ENCODE measurements at regions not wholly inside any gene's neighbourhood (a gene's known extent, or its start where the extent isn't known, plus 50 kb on each side); places are given as distances from the start of the nearest gene placed in this dataset.

DNA sequence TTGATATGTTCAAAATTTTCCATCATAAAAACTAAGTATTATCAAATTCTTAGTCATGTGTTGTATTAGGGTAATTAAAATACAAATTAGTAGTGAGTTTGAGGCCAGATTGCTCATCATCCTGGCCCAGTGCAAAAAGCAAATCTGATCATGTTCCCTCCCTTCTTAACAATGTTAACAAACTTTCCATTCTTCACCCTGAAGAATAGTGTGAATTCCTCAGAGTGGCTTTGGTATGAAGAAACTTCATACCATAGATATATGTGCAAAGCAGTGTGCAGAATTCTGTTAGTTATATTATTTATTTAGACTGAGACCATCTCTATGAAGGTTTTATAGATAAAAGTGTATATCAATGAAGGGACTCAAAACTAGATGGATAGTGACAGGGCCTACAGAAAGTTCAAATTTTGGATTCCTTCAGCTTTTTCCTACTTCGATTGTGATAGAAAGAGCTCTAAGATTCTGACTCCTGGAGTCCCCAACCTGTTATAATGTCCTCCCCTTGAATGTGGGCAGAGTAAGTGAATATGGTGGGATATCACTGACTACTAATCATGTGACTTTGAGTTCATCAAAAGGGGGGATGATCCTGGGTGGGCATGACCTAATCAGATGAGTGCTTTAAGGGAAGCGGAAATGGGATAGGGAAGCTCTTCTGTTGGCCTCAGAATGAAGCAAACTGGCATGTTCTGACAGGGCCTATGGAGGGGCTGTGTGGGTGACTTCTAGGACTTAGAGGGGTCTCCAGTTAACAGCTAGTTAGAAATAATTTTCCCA, 271.4 kb downstream of the BTG1 start:
- Mint-ChIP-seq H3K36me3 (no peaks in the 10 kb centered on the region), H3K4me3 (no peak overlapping the region), H3K4me1 (peaks cover 25% of the 10 kb centered on the region), H3K9me3 (no peaks in the 10 kb centered on the region), H3K27me3 (no peaks in the 10 kb centered on the region), H3K27ac (no peak overlapping the region)
- ATAC-seq (ENCODE audit: low read depth) (no peak), DNase-seq (ENCODE audit: low spot score in 2 of 2) (no peak)

- DNase-seq (ENCODE audit: low spot score in 2 of 2) (no peak), ATAC-seq (ENCODE audit: low read depth) (no peak)
- Mint-ChIP-seq H3K4me3 (no peak overlapping the region), H3K27ac (no peak overlapping the region), H3K36me3 (no peaks in the 10 kb centered on the region), H3K27me3 (no peaks in the 10 kb centered on the region), H3K4me1 (peaks cover 12% of the 10 kb centered on the region), H3K9me3 (no peaks in the 10 kb centered on the region)
These were observed 273.9 kb downstream of the BTG1 start for GRCh38 chr12:91871751-91872150.

- no peak overlapping the region for H3K4me3 Mint-ChIP-seq
- no peak for ATAC-seq (ENCODE audit: low read depth)
- peaks cover 7% of the 10 kb centered on the region for H3K4me1 Mint-ChIP-seq
These were observed 274.6 kb downstream of the BTG1 start for GRCh38 chr12:91870872-91871707.

DNA sequence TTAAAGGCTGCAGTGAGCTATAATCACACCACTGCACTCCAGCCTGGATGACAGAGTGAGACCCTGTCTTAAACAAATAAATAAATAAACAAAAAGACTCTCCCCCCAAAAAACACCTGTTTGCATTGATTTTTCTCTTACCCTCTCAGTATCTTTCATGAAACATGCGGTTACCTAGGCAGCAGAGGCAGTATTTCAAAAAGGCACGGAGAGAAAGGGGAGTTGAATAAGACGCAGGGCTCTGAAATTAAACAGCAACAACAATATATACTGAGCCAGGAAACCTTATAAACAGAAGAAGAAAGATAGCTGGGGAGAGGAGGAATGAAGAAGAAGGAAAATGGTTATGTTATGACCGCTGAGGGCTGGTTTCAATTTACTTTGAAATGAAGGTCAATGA, 277.6 kb downstream of the BTG1 start:
- Mint-ChIP-seq H3K27ac (no peak overlapping the region), H3K9me3 (no peaks in the 10 kb centered on the region), H3K36me3 (no peaks in the 10 kb centered on the region), H3K4me3 (no peak overlapping the region), H3K27me3 (peaks cover 1% of the 10 kb centered on the region), H3K4me1 (peaks cover 7% of the 10 kb centered on the region)
- ATAC-seq (ENCODE audit: low read depth) (no peak), DNase-seq (ENCODE audit: low spot score in 2 of 2) (no peak)

More at GRCh38 chr12:91870872-91871707, 274.6 kb downstream of the BTG1 start:
- Mint-ChIP-seq H3K36me3 (no peaks in the 10 kb centered on the region), H3K27me3 (no peaks in the 10 kb centered on the region), H3K27ac (no peak overlapping the region), H3K9me3 (no peaks in the 10 kb centered on the region)
- no peak for DNase-seq (ENCODE audit: low spot score in 2 of 2)

DNA sequence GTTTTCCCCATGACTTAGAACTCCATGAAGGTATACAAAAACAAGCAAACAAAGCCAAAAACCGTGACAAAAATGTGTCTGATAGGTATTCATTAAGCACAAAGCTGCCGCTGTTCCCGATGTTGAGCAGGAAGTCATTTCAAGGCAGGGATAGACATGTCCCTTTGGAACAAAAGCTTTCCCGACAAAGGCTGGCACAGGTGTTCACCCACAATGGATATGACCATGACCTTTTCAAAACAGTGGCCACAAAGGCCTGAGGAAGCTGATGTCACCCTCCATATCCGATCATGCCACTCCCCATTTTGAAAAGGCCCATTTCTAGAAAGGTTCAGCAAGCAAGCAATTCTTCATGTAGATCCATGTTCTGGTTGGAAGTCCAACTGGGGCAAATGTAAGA, 279.1 kb downstream of the BTG1 start:
- H3K9me3 Mint-ChIP-seq, result no peaks in the 10 kb centered on the region
- ATAC-seq (ENCODE audit: low read depth) (no peak), DNase-seq (ENCODE audit: low spot score in 2 of 2) (no peak)
- H3K36me3 Mint-ChIP-seq, result no peaks in the 10 kb centered on the region
- peaks cover 4% of the 10 kb centered on the region for H3K4me1 Mint-ChIP-seq
- peaks cover 1% of the 10 kb centered on the region for H3K27me3 Mint-ChIP-seq
- H3K27ac Mint-ChIP-seq, result no peak overlapping the region
- H3K4me3 Mint-ChIP-seq, result no peak overlapping the region

- no peaks in the 10 kb centered on the region for H3K36me3 Mint-ChIP-seq
These were observed 281.9 kb downstream of the BTG1 start for GRCh38 chr12:91863702-91864101.

GRCh38 chr12:91861554-91861953, 284.1 kb downstream of the BTG1 start:
- Mint-ChIP-seq H3K27me3 (peaks cover 4% of the 10 kb centered on the region), H3K4me3 (no peak overlapping the region), H3K27ac (no peak overlapping the region), H3K9me3 (no peaks in the 10 kb centered on the region), H3K36me3 (no peaks in the 10 kb centered on the region), H3K4me1 (peaks cover 3% of the 10 kb centered on the region)
- ATAC-seq (ENCODE audit: low read depth), result no peak
- DNase-seq (ENCODE audit: low spot score in 2 of 2), result no peak

More at GRCh38 chr12:91863702-91864101, 281.9 kb downstream of the BTG1 start:
- DNase-seq (ENCODE audit: low spot score in 2 of 2), result no peak
- Mint-ChIP-seq H3K4me1 (peaks cover 3% of the 10 kb centered on the region), H3K9me3 (no peaks in the 10 kb centered on the region), H3K27ac (no peak overlapping the region), H3K4me3 (no peak overlapping the region), H3K27me3 (peaks cover 4% of the 10 kb centered on the region)
- no peak for ATAC-seq (ENCODE audit: low read depth)

GRCh38 chr12:91859347-91859746, 286.3 kb downstream of the BTG1 start:
- Mint-ChIP-seq H3K27me3 (peaks cover 4% of the 10 kb centered on the region), H3K4me1 (peaks cover 3% of the 10 kb centered on the region), H3K27ac (no peak overlapping the region), H3K4me3 (no peak overlapping the region), H3K9me3 (no peaks in the 10 kb centered on the region), H3K36me3 (no peaks in the 10 kb centered on the region)
- DNase-seq (ENCODE audit: low spot score in 2 of 2), result no peak
- ATAC-seq (ENCODE audit: low read depth), result no peak

- peaks cover 3% of the 10 kb centered on the region for H3K4me1 Mint-ChIP-seq
- DNase-seq (ENCODE audit: low spot score in 2 of 2), result no peak
- H3K27ac Mint-ChIP-seq, result no peak overlapping the region
- no peaks in the 10 kb centered on the region for H3K36me3 Mint-ChIP-seq
- peaks cover 2% of the 10 kb centered on the region for H3K27me3 Mint-ChIP-seq
- H3K4me3 Mint-ChIP-seq, result no peak overlapping the region
- no peak for ATAC-seq (ENCODE audit: low read depth)
- no peaks in the 10 kb centered on the region for H3K9me3 Mint-ChIP-seq
These were observed 287.7 kb downstream of the BTG1 start for GRCh38 chr12:91857813-91858542.

GRCh38 chr12:91854725-91855124, 290.9 kb downstream of the BTG1 start:
- no peaks in the 10 kb centered on the region for H3K36me3 Mint-ChIP-seq
- H3K4me3 Mint-ChIP-seq, result no peak overlapping the region
- no peak for ATAC-seq (ENCODE audit: low read depth)
- no peak for DNase-seq (ENCODE audit: low spot score in 2 of 2)
- H3K27ac Mint-ChIP-seq, result no peak overlapping the region
- H3K27me3 Mint-ChIP-seq, result no peaks in the 10 kb centered on the region
- no peaks in the 10 kb centered on the region for H3K4me1 Mint-ChIP-seq
- no peaks in the 10 kb centered on the region for H3K9me3 Mint-ChIP-seq

DNA sequence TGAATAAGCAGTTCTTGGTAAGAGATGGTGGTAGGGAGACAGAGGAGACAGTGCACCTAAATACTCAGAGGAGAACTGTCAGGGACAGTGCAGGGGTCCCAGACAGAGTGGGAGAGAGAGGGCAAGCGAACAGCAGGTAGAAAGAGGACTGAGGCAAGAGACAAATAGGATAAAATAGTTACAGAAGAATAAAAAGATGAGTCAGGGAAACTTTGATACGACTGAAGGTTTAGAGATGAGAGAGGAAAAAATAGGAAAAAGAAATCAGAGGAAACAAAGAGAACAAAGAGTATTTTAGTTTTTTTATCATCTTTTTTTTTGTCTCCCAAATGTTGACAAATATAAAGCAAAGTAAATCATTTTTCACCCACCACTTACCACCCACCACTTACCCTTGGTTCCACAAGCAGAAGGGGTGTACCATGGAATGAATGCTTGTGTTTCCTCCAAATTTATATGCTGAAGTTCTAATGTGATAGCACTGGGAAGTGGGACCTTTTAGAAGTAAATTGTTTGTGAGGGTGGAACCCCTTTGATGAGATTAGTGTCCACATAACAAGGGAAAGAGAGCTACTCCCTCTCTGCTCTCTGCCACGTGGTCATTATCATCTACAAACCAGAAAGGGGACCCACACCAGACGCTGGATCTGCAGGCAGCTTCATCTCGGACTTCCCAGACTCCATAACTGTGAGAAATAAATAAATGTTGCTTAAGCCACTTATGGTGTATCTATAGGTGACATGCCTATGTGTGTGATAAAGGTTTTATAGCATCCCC, 292.1 kb downstream of the BTG1 start:
- H3K27ac Mint-ChIP-seq, result no peak overlapping the region
- no peak overlapping the region for H3K4me3 Mint-ChIP-seq
- no peak for ATAC-seq (ENCODE audit: low read depth)
- H3K36me3 Mint-ChIP-seq, result no peaks in the 10 kb centered on the region
- H3K27me3 Mint-ChIP-seq, result no peaks in the 10 kb centered on the region
- H3K4me1 Mint-ChIP-seq, result no peaks in the 10 kb centered on the region
- H3K9me3 Mint-ChIP-seq, result no peaks in the 10 kb centered on the region
- no peak for DNase-seq (ENCODE audit: low spot score in 2 of 2)

DNA sequence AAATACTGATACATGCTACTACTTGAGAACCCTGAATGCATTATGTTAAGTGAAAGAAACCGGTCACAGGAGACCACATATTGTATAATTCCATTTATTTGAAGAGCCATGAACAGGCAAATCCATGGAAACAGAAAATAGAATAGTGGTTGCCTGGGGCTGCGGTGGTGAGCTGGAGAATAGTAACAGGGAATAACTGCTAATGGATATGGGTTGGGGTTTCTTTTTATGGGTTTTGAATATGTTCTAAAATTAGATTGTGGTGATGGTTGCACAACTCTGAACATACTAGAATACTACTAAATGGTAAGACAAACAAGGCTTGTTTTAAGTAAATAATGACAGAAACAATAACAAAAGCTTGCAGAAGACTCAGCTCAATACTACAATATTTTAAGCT, 293.0 kb downstream of the BTG1 start:
- H3K4me3 Mint-ChIP-seq, result no peak overlapping the region
- no peaks in the 10 kb centered on the region for H3K36me3 Mint-ChIP-seq
- no peak for DNase-seq (ENCODE audit: low spot score in 2 of 2)
- H3K9me3 Mint-ChIP-seq, result no peaks in the 10 kb centered on the region
- no peak for ATAC-seq (ENCODE audit: low read depth)
- no peak overlapping the region for H3K27ac Mint-ChIP-seq
- H3K4me1 Mint-ChIP-seq, result no peaks in the 10 kb centered on the region
- H3K27me3 Mint-ChIP-seq, result no peaks in the 10 kb centered on the region

GRCh38 chr12:91851741-91852477, 293.7 kb downstream of the BTG1 start:
- no peak overlapping the region for H3K27ac Mint-ChIP-seq
- peaks cover 2% of the 10 kb centered on the region for H3K9me3 Mint-ChIP-seq
- no peaks in the 10 kb centered on the region for H3K36me3 Mint-ChIP-seq
- DNase-seq (ENCODE audit: low spot score in 2 of 2) (no peak), ATAC-seq (ENCODE audit: low read depth) (no peak)
- H3K4me1 Mint-ChIP-seq, result no peaks in the 10 kb centered on the region
- H3K4me3 Mint-ChIP-seq, result no peak overlapping the region
- peaks cover 2% of the 10 kb centered on the region for H3K27me3 Mint-ChIP-seq
